ENCODE measurements at regions not wholly inside any gene's neighbourhood (a gene's known extent, or its start where the extent isn't known, plus 50 kb on each side); places are given as distances from the start of the nearest gene placed in this dataset.
"Not testable (repeated sequence)": the region's sequence is repeated elsewhere in the genome, so short reads cannot be mapped to it uniquely, and the experiment has no call there.

GRCh38 chr3:6739288-6739687, 121.6 kb upstream of the GRM7 start:
- no peak for DNase-seq

DNA sequence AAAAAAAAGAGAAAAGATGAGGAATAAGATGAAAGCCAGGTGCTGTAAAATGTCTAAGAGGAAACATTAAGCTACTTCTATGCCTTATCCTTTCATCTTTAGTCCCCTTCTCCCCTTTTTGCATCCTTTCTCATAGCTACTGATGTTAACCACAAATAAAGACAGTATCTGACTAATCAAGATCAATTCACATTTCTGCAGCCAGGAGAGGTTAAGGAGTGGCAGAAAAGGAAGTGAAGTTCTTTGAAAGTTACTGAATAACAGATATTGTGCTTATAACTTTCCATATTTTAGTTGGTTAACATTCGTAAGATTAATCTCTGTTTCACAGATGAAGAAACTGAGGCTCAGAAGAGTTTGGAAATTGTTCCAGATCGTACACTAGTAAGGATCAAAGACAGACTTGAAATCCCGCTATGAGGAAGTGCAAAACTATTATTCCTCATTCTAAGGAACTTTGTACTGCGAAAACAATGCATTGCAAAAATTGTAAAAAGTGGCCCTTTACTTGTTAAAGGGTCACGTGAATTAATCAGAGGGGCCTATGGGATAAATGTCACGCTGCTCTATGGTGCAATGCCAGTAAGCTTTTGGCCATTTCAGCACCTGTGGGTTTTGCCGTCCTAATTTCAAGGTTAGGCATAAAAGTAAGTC, 117.7 kb upstream of the GRM7 start:
- DNase-seq: no peak

- DNase-seq: no peak
These were observed 114.5 kb upstream of the GRM7 start for GRCh38 chr3:6746443-6746842.

DNA sequence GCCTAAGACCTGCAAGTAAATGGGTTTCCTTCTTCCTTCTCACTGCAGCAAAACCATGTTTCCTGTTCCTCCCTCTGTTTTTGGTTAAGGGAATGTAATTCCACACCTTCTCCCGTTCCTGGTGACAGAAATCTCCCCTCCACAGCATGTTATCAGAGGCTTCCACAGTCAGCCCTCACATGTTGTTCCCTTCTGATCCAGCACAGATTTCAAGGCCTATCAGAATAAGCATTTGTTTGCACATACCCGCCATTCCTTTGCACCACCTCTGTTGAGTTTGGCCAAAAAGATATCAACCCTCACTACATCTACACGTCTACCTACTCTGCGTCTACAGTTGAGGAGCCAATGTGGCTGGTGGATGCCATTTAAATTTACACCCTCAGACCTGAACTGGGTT, 113.9 kb upstream of the GRM7 start:
- no peak for DNase-seq

DNA sequence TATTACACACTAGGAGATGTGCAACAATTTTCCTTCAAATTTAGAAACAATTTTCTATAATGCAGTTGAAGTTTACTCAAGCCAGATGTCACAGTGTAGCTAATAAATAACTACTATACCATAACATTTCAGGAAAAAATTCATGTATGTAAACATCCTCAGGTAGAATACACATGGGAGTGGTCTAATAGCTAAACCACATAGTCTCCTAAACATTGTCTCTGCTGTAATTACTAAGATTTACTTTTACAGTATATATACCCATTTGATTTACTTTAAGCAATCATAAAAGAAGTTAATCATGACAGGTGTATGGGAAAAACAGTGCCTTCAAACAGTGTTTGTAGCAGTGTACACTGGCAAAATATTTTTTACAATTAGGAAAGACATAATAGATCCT, 110.1 kb upstream of the GRM7 start:
- DNase-seq: no peak

- no peak for DNase-seq
These were observed 107.4 kb upstream of the GRM7 start for GRCh38 chr3:6753536-6753935.

DNA sequence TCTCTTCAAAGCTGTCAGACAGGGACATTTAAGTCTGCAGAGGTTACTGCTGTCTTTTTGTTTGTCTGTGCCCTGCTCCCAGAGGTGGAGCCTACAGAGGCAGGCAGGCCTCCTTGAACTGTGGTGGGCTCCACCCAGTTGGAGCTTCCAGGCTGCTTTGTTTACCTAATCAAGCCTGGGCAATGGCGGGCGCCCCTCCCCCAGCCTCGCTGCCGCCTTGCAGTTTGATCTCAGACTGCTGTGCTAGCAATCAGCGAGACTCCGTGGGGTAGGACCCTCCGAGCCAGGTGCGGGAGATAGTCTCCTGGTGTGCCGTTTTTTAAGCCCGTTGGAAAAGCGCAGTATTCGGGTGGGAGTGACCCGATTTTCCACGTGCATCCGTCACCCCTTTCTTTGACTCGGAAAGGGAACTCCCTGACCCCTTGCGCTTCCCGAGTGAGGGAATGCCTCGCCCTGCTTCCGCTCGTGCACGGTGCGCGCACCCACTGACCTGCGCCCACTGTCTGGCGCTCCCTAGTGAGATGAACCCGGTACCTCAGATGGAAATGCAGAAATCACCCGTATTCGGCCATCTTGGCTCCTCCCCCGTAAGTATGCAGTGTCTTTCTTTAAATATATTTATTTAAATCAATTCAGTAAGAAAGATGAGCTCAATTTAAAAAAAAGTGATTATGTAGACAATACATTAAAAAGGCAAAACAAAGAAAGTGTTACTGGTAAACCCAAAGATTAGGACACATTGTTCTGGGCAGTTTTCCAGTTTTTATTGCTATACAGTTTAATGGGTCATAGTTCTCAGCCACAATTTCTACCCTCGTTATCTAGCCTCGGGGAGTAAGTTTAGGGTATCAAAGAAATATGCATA, 91.2 kb upstream of the GRM7 start:
- DNase-seq: not testable (repeated sequence)

- DNase-seq: no peak
These were observed 90.6 kb upstream of the GRM7 start for GRCh38 chr3:6770397-6770690.

DNA sequence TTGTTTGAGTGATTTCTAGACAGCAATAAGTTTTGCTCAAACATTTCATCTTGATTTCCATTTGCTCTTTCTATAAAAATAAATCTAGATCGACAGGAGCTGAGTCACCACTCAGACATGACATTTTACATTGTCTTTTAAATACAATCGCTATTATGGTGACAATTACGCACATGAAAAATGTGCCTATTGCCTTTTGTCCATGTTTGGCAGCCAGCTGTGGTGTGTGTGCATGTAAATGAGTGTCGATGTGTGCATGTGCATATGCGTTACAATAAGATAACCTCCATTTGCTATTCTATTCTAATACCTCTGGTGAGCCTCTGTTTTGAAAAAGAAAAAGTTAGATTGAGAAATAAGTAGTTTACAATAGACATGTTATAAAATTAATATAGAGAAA, 89.7 kb upstream of the GRM7 start:
- no peak for DNase-seq

DNA sequence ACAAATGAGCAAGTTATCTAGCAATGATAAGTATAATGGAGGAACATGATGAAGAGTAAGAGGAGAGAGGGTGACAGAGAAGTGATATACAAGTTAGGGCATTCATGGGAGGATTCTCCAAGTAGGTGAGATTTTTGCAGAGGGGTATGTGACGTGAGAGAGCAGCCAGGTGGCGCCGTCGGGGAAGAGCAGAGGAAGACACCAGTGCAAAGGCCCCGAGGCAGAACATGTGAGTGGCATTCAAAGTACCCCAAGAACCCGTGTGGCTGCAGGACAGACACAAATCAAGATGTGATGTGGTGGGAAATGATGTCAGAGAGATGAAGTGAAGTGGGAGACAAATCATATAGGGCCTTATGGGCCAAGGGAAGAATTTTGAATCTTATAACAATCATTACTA, 81.8 kb upstream of the GRM7 start:
- no peak for DNase-seq

GRCh38 chr3:6781092-6781491, 79.8 kb upstream of the GRM7 start:
- no peak for DNase-seq

DNA sequence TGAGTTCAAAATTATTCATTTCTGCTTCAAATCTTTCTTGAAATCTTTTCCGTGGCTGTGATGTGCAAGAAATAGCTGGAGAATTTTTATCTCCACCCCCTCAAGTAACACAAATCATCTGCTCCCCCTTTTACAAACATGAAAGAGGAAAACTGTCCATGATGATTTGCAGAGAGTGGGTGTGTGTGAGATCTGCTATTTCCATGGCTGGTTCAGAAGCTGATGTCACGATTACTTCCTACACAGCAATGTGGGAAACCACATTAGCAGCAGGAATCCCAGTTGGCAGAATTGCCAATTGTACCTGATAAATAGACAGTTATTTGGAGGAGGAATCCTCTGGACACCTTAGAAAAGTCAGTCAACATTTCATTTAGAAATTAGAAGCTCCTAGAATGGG, 75.2 kb upstream of the GRM7 start:
- DNase-seq: peak in 1 of 2 donors; percentile 3

- no peak for DNase-seq
These were observed 69.8 kb upstream of the GRM7 start for GRCh38 chr3:6791161-6791560.

GRCh38 chr3:6799264-6799915, 61.5 kb upstream of the GRM7 start:
- DNase-seq: peak; percentile 4 to 40

DNA sequence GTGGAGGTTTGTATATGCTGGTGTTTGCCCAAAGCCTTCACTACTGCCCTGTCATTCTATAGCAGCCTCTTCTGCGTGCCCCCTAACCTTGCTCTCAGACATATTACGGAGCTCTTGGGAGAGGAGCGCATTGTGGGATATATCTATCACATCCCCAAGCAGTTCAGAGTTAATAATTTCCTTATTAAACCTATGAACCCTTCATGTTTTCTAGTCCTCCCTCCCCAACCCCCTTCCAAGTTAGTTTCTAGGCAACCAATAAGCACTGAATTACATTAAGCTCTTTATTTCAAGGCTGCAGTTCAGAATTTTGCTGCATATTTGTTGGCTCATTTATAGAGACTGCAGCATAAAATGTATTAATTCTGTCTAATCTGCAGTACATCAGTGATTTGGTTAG, 57.3 kb upstream of the GRM7 start:
- DNase-seq: no peak

DNA sequence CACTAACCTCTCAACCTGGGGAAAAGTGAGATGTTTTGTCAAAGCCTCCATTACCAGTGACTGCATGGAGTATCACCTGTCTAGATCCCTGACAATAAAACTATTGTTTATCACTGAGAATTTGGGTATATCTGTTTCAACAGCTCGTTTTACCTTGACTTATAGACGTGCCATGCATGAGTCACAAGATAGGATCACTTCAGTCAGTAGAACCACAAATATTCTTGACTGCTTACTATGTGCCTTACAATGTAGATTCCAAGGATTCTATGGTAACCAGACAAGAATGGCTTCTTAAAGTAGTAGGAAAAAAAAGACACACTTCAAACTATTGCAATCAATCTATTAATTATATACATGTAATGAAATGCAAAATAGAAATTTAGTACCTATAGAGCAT, 55.7 kb upstream of the GRM7 start:
- DNase-seq: no peak

DNA sequence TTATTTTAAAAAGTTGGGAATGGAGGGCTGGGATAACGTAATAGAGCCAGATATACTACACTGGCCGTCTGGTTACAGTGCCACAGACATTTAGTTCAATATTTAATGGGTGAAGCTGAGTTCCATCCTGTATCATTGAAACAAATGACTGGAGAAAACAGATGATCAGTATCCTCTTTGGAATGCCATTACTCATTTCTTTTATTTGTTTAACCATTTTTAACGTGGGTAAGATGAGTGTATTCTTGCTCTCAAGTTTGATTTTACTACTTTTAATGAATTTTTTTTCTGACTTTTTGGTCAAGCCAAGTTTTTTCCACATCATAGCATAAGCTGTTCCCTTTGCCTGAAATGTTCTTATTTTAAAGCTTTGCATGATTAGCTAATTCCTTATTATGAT, 53.9 kb upstream of the GRM7 start:
- no peak for DNase-seq

GRCh38 chr3:6807967-6808588, 52.8 kb upstream of the GRM7 start:
- no peak for DNase-seq

DNA sequence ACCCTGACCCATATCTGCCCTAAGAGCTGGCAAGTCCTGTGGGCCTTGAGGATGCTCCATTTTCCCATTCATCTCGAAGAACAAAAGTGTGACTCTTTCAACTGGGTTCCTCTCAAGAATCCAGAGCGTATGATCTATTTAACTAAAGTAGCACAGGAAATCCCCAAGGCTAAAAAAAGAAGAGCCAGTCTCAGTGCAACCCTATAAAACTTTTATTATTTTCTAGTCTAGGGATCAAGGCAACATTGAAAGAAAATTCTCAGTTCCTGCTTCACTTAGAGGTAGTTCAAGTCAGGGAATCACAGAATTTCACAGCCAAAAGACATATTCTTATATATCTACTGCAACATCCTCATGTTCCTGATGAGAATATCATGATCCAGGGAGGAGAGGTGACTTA, 51.6 kb upstream of the GRM7 start:
- no peak for DNase-seq
